Esophagus squamous epithelium (tissue), 5 donors: ENCODE measurements at regions not wholly inside any gene's neighbourhood (a gene's known extent, or its start where the extent isn't known, plus 50 kb on each side); places are given as distances from the start of the nearest gene placed in this dataset.

Experiments
- DNase-seq: peaks from one replicate; lab custom pipeline; 2025; lab: John Stamatoyannopoulos, UW
- H3K27ac ChIP-seq, 4 donors: fragments of 200-600 bp; sonication (generic); one replicate each; pipeline ENCODE4 v1.5.1; 2016 to 2019; ENCODE audit warnings: mild to moderate bottlenecking in 1 of 4
- H3K27me3 ChIP-seq, 4 donors: fragments of 200-600 bp; sonication (generic); 1 replicate in 3 of 4; 2 replicates in 1 of 4; pipeline versions ENCODE4 v1.5.1 to v1.6.0; 2017 to 2021; ENCODE audit warnings: antibody characterized with exemption in 1 of 4
- H3K36me3 ChIP-seq, 3 donors: fragments of 200-600 bp; sonication (generic); one replicate each; pipeline ENCODE4 v1.5.1; 2016 to 2019
- H3K4me1 ChIP-seq, 3 donors: fragments of 200-600 bp; sonication (generic); one replicate each; pipeline ENCODE4 v1.5.1; 2017 to 2019
- H3K4me3 ChIP-seq, 4 donors: fragments of 200-600 bp; sonication (generic); 1 replicate in 3 of 4; 2 replicates in 1 of 4; pipeline ENCODE4 v1.5.1; 2016 to 2019; ENCODE audit warnings: mild to moderate bottlenecking in 2 of 4, moderate library complexity in 1 of 4
- H3K9me3 ChIP-seq, 3 donors: fragments of 200-600 bp; sonication (generic); one replicate each; pipeline ENCODE4 v1.5.1; 2016 to 2019
- POLR2A ChIP-seq, 4 donors: fragments of 450-650 bp; IDR thresholded peaks; one replicate each; pipeline ENCODE4 v1.6.1; 2017; ENCODE audit warnings: antibody characterized with exemption in 4 of 4, mild to moderate bottlenecking in 4 of 4, moderate library complexity in 3 of 4
- WGBS, 2 donors: methylation state at CpG; one replicate each; pipeline ENCODE4 v1.1.5; 2018; 5-methylcytosine and 5-hydroxymethylcytosine counted together
- intact Hi-C: fragments of 100-400 bp; cut with DNase I; formaldehyde crosslinking; loops from one replicate; pipeline ENCODE4 v1.15.0; 2022
- TF ChIP-seq, protein P1 (sequence below), 6 experiments: fragments of 450-650 bp in 4 of 6; fragments of 200-600 bp in 2 of 6; sonication (generic) in 2 of 6; IDR thresholded peaks; one replicate each; pipeline ENCODE4 v1.5.1; 2016 to 2019; ENCODE audit warnings: antibody characterized with exemption in 6 of 6, mild to moderate bottlenecking in 4 of 6, moderate library complexity in 4 of 6
- donor health status: DM: yes; HTN: yes; CAD: no.

DNA sequence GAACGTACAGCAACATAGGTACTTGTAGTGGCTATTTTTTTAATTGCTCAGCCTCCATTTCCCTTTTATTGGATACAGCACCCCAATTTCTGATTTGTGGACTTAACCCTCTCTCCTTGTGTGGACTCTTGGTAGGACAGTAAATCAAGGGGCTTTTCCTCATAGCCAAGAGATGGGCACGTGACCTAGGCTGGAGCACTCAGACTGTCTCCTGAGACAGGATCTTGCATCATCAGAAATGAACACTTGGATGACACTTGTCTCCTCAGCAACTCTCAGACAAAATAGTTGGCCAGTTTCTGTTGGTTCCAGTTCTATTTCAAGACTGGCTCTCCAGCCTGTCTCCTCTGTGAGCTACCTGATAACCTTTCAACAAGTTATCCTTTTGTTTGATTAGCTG, 112.9 kb upstream of the ZNF678 start:
- 71% methylated on average over 2 of the region's 2 CpGs; no CpG with 5 or more reads in 1 of the 2 donors for WGBS, 2 donors
- Histone ChIP-seq H3K27ac (no peak overlapping the region), H3K9me3 (no peaks in the 10 kb centered on the region), H3K4me3 (no peak overlapping the region), H3K36me3 (no peaks in the 10 kb centered on the region), H3K27me3 (peaks cover 0 to 45% (median 0%) of the 10 kb centered on the region in 4 donors), H3K4me1 (no peaks in the 10 kb centered on the region)
- no peak for TF ChIP-seq POLR2A (IDR thresholded peaks at IDR 0.05)
- TF ChIP-seq, protein P1, sequence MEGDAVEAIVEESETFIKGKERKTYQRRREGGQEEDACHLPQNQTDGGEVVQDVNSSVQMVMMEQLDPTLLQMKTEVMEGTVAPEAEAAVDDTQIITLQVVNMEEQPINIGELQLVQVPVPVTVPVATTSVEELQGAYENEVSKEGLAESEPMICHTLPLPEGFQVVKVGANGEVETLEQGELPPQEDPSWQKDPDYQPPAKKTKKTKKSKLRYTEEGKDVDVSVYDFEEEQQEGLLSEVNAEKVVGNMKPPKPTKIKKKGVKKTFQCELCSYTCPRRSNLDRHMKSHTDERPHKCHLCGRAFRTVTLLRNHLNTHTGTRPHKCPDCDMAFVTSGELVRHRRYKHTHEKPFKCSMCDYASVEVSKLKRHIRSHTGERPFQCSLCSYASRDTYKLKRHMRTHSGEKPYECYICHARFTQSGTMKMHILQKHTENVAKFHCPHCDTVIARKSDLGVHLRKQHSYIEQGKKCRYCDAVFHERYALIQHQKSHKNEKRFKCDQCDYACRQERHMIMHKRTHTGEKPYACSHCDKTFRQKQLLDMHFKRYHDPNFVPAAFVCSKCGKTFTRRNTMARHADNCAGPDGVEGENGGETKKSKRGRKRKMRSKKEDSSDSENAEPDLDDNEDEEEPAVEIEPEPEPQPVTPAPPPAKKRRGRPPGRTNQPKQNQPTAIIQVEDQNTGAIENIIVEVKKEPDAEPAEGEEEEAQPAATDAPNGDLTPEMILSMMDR (IDR thresholded peaks at IDR 0.05) = no peak
- no peak for DNase-seq
- intact Hi-C loops = no loop called here

DNA sequence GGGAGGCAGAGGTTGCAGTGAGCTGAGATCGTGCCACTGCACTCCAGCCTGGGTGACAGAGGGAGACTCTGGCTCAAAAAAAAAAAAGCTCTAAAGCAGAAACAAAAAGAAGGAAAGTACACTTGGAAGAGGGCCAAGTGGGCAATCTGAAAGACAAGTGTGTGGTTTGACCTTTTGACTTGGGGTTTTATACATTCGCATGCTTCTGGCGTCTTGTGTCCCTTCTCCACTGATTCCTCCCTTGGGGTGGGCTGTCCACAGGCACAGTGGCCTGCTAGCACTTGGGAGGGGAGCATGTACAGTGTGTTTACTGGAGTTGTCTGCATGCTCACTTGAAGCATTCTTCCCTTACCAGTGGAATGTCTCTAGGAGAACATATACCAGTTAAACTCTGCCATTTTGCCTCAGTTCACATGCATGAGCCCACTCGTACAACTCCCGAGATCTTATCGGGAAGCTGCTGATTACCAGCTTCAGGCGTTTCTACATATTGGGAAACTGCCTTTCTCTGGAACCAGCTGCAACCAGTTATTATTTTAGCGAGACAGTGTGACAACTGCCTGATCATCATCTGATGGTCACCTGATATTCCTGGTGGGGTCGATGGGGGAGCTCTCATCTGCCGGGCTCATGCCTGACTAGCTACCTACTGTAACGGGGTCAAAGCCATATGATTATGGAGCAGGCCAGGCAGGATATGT, 113.5 kb upstream of the ZNF678 start:
- intact Hi-C loops = no loop called here
- TF ChIP-seq, protein P1 (IDR thresholded peaks at IDR 0.05) = no peak
- no peak for TF ChIP-seq POLR2A (IDR thresholded peaks at IDR 0.05)
- Histone ChIP-seq H3K27ac (no peak overlapping the region), H3K27me3 (peaks cover 0 to 40% (median 0%) of the 10 kb centered on the region in 4 donors), H3K4me1 (no peaks in the 10 kb centered on the region), H3K36me3 (no peaks in the 10 kb centered on the region), H3K9me3 (no peaks in the 10 kb centered on the region), H3K4me3 (no peak overlapping the region)
- WGBS, 2 donors = 77 to 83% methylated on average over 10 of the region's 11 CpGs
- DNase-seq = no peak

DNA sequence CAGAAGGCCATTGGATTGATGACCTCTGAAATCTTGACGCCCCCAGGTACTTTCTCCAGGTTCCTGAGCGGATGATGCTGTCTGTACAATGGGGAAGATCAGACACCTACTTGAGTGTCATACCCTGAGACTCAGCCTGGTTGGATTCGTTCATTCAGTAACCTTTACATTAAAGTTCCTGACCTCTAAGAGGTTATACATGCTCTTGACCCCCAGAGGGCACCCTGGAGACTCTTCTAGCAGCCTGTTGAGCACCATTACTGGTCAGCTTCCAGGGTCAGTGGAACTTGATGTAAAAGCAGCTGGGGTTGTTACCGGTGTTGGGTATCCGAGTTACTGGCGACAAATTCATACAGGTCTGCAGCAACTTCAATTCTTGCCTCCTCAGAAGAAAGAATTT, 114.3 kb upstream of the ZNF678 start:
- Histone ChIP-seq H3K27ac (no peak overlapping the region), H3K9me3 (no peaks in the 10 kb centered on the region), H3K4me1 (no peaks in the 10 kb centered on the region), H3K4me3 (no peak overlapping the region), H3K36me3 (no peaks in the 10 kb centered on the region), H3K27me3 (peaks cover 0 to 33% (median 0%) of the 10 kb centered on the region in 4 donors)
- WGBS, 2 donors = 46 to 57% methylated on average over 5 to 6 of the region's 6 CpGs
- TF ChIP-seq, protein P1 (IDR thresholded peaks at IDR 0.05) = peak in 1 of 6 experiments; percentile 22
- no peak for TF ChIP-seq POLR2A (IDR thresholded peaks at IDR 0.05)
- intact Hi-C loops = no loop called here
- no peak for DNase-seq

DNA sequence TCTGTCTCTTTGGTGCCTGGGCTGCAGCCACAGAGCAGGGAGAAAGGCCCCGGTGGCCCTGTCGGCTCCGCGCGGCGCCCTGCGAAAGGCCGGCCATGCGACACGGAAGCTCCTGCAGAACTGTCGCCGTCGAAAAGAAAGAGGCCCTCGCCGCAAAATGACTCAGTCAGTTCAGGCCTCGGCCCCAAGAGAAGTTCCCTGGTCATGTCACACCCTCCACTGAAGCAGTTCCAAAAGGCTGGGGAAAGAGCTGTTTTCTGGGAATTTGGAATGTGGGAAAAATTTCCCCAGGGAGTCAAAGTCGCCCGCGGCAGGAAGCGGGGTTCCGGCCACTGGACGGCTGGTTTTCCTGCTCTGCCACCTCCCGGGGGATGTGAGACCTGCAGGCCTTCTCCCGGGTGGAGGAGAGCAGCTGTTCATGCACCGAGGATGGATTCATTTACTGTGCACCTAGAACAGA, 115.8 kb upstream of the ZNF678 start:
- Histone ChIP-seq H3K9me3 (no peaks in the 10 kb centered on the region), H3K36me3 (no peaks in the 10 kb centered on the region), H3K4me3 (peak overlapping the region in 1 of 4 donors; percentile 16), H3K27me3 (peaks cover 0 to 18% (median 0%) of the 10 kb centered on the region in 4 donors), H3K27ac (no peak overlapping the region), H3K4me1 (no peaks in the 10 kb centered on the region)
- no peak for TF ChIP-seq POLR2A (IDR thresholded peaks at IDR 0.05)
- TF ChIP-seq, protein P1 (IDR thresholded peaks at IDR 0.05) = peak in 2 of 6 experiments; percentile 20 to 46
- intact Hi-C loops = no loop called here
- WGBS, 2 donors = 25 to 84% methylated on average over 9 to 10 of the region's 25 CpGs
- DNase-seq = no peak

DNA sequence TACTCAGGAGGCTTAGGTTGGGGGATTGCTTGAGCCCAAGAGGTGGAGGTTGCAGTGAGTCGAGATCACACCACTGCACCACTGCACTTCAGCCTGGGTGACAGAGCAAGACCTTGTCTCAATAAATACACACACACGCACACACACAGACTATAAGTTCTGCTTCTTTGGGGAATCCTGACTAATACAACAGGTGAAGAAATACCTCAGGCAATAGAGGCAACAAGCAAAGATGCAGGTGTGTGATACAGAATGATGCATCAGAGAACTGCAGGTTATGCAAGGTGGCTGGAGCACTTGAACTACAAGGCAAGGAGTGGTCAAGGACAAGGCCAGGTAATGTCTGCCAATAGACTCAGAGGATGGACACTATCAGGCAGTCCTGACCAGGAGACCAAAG, 117.6 kb upstream of the ZNF678 start:
- peaks cover 0 to 12% (median 0%) of the 10 kb centered on the region in 4 donors for H3K27me3 ChIP-seq
- 74 to 86% methylated on average over 2 of the region's 2 CpGs for WGBS, 2 donors
- peaks cover 0 to 2% (median 0%) of the 10 kb centered on the region in 3 donors for H3K4me1 ChIP-seq
- H3K27ac ChIP-seq = no peak overlapping the region
- H3K36me3 ChIP-seq = no peaks in the 10 kb centered on the region
- DNase-seq = no peak
- no peak overlapping the region for H3K4me3 ChIP-seq
- TF ChIP-seq POLR2A (IDR thresholded peaks at IDR 0.05) = no peak
- TF ChIP-seq, protein P1 (IDR thresholded peaks at IDR 0.05) = no peak
- H3K9me3 ChIP-seq = no peaks in the 10 kb centered on the region
- intact Hi-C loops = no loop called here
